ENCODE measurements at regions not wholly inside any gene's neighbourhood (a gene's known extent, or its start where the extent isn't known, plus 50 kb on each side); places are given as distances from the start of the nearest gene placed in this dataset.
"Not testable (repeated sequence)": the region's sequence is repeated elsewhere in the genome, so short reads cannot be mapped to it uniquely, and the experiment has no call there.

GRCh38 chr13:74741732-74742131 lies 607.5 kb upstream of the KLF12 start:
- no peak for DNase-seq
- Histone ChIP-seq H3K27ac (no peak overlapping the region), H3K9me3 (no peaks in the 10 kb centered on the region), H3K27me3 (no peaks in the 10 kb centered on the region), H3K36me3 (no peaks in the 10 kb centered on the region), H3K4me3 (replicated peaks in 1 of 3) (no peak overlapping the region), H3K4me1 (no peaks in the 10 kb centered on the region)
- intact Hi-C loops (cut with DNase I), result no loop called here
- 93 to 97% methylated on average over 3 of the region's 3 CpGs for WGBS, 2 donors
- TF ChIP-seq CTCF (IDR thresholded peaks at IDR 0.05), result no peak
- no peak for TF ChIP-seq POLR2A (IDR thresholded peaks at IDR 0.05)

- H3K27me3 ChIP-seq, result no peaks in the 10 kb centered on the region
- intact Hi-C loops (cut with DNase I), result no loop called here
- H3K4me3 ChIP-seq (replicated peaks in 1 of 3), result no peak overlapping the region
- no peaks in the 10 kb centered on the region for H3K9me3 ChIP-seq
- no peaks in the 10 kb centered on the region for H3K36me3 ChIP-seq
- TF ChIP-seq POLR2A (IDR thresholded peaks at IDR 0.05) (no peak), CTCF (IDR thresholded peaks at IDR 0.05) (no peak)
- no peak for DNase-seq
- H3K4me1 ChIP-seq, result no peaks in the 10 kb centered on the region
- H3K27ac ChIP-seq, result no peak overlapping the region
- 83 to 90% methylated on average over 8 of the region's 8 CpGs for WGBS, 2 donors
Measured at GRCh38 chr13:74732736-74733385, 598.7 kb upstream of the KLF12 start.

GRCh38 chr13:74731731-74732130 lies 597.5 kb upstream of the KLF12 start:
- Histone ChIP-seq H3K27ac (no peak overlapping the region), H3K9me3 (no peaks in the 10 kb centered on the region), H3K27me3 (no peaks in the 10 kb centered on the region), H3K4me3 (replicated peaks in 1 of 3) (no peak overlapping the region), H3K36me3 (no peaks in the 10 kb centered on the region), H3K4me1 (no peaks in the 10 kb centered on the region)
- 92 to 93% methylated on average over 5 of the region's 5 CpGs for WGBS, 2 donors
- intact Hi-C loops (cut with DNase I), result no loop called here
- TF ChIP-seq CTCF (IDR thresholded peaks at IDR 0.05) (no peak), POLR2A (IDR thresholded peaks at IDR 0.05) (no peak)
- no peak for DNase-seq

GRCh38 chr13:74730556-74731331 lies 596.5 kb upstream of the KLF12 start:
- Histone ChIP-seq H3K9me3 (no peaks in the 10 kb centered on the region), H3K4me3 (replicated peaks in 1 of 3) (no peak overlapping the region), H3K27me3 (no peaks in the 10 kb centered on the region), H3K36me3 (no peaks in the 10 kb centered on the region), H3K4me1 (no peaks in the 10 kb centered on the region), H3K27ac (no peak overlapping the region)
- intact Hi-C loops (cut with DNase I), result no loop called here
- 85 to 86% methylated on average over 9 of the region's 9 CpGs for WGBS, 2 donors
- no peak for TF ChIP-seq POLR2A (IDR thresholded peaks at IDR 0.05)
- no peak for TF ChIP-seq CTCF (IDR thresholded peaks at IDR 0.05)
- DNase-seq, result no peak

- Histone ChIP-seq H3K36me3 (no peaks in the 10 kb centered on the region), H3K27me3 (no peaks in the 10 kb centered on the region), H3K9me3 (no peaks in the 10 kb centered on the region), H3K27ac (no peak overlapping the region), H3K4me1 (no peaks in the 10 kb centered on the region), H3K4me3 (replicated peaks in 1 of 3) (no peak overlapping the region)
- WGBS, 2 donors, result 80 to 82% methylated on average over 1 of the region's 1 CpG
- intact Hi-C loops (cut with DNase I), result no loop called here
- DNase-seq, result no peak
- TF ChIP-seq POLR2A (IDR thresholded peaks at IDR 0.05) (no peak), CTCF (IDR thresholded peaks at IDR 0.05) (no peak)
Measured at GRCh38 chr13:74726206-74726605, 592.0 kb upstream of the KLF12 start.

GRCh38 chr13:74718232-74718842 lies 584.1 kb upstream of the KLF12 start:
- H3K4me1 ChIP-seq; H3K4me3 ChIP-seq (replicated peaks in 1 of 3); H3K27ac ChIP-seq; DNase-seq; H3K36me3 ChIP-seq; H3K27me3 ChIP-seq; H3K9me3 ChIP-seq; intact Hi-C loops (cut with DNase I): not testable (repeated sequence)
- 96 to 100% methylated on average over 8 of the region's 31 CpGs for WGBS, 2 donors
